DND-41 (cell line): ENCODE measurements at regions not wholly inside any gene's neighbourhood (a gene's known extent, or its start where the extent isn't known, plus 50 kb on each side); places are given as distances from the start of the nearest gene placed in this dataset.

Source experiments
- CTCF ChIP-seq: IDR thresholded peaks from 2 replicates; pipeline ENCODE4 v1.5.1; 2012; ENCODE audit warnings: borderline replicate concordance, low read length, moderate library complexity, mild to moderate bottlenecking; ENCODE audit not compliant: poor library complexity, severe bottlenecking; ENCODE audit errors: extremely low read depth
- EZH2 ChIP-seq: IDR thresholded peaks from 3 replicates; pipeline ENCODE4 v1.6.1; 2012; ENCODE audit warnings: borderline replicate concordance, low read depth, mild to moderate bottlenecking, moderate library complexity, low read length, inconsistent platforms; ENCODE audit not compliant: severe bottlenecking

GRCh38 chr2:180463608-180464007 is 456.5 kb upstream of the CWC22 start:
- TF ChIP-seq CTCF (no peak), EZH2 (no peak)
